Uterus (tissue), 2 donors: ENCODE measurements at regions not wholly inside any gene's neighbourhood (a gene's known extent, or its start where the extent isn't known, plus 50 kb on each side); places are given as distances from the start of the nearest gene placed in this dataset.

Experiments used
- POLR2A ChIP-seq, 2 donors: fragments of 450-650 bp; IDR thresholded peaks; one replicate each; pipeline ENCODE4 v1.6.1; 2016; ENCODE audit warnings: antibody characterized with exemption in 2 of 2, mild to moderate bottlenecking in 1 of 2, moderate library complexity in 1 of 2
- TF ChIP-seq, protein P1 (sequence below), 4 experiments: fragments of 200-600 bp in 2 of 4; fragments of 450-650 bp in 2 of 4; sonication (generic) in 2 of 4; IDR thresholded peaks; one replicate each; pipeline ENCODE4 v1.5.1; 2016 to 2019; ENCODE audit warnings: antibody characterized with exemption in 4 of 4, mild to moderate bottlenecking in 2 of 4, moderate library complexity in 1 of 4

DNA sequence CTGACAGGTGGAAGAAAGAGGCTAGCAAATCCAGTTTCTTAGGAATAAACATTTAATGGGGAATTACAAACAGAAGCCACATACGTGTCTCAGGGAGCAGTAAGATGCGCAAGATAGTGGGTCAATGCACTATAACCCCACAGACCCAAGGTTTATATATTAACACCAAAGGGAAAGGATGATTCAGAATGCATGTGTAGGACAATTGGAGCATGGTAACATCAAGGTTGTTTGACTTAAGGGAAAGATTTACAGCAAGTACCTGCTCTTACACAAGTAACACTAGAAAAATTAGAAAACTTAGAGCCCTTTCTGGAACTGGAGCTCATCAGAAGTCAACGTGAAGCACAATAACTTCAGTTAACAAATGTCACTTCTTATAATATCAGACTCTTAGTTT lies 161.1 kb upstream of the ZWINT start:
- TF ChIP-seq, protein P1, sequence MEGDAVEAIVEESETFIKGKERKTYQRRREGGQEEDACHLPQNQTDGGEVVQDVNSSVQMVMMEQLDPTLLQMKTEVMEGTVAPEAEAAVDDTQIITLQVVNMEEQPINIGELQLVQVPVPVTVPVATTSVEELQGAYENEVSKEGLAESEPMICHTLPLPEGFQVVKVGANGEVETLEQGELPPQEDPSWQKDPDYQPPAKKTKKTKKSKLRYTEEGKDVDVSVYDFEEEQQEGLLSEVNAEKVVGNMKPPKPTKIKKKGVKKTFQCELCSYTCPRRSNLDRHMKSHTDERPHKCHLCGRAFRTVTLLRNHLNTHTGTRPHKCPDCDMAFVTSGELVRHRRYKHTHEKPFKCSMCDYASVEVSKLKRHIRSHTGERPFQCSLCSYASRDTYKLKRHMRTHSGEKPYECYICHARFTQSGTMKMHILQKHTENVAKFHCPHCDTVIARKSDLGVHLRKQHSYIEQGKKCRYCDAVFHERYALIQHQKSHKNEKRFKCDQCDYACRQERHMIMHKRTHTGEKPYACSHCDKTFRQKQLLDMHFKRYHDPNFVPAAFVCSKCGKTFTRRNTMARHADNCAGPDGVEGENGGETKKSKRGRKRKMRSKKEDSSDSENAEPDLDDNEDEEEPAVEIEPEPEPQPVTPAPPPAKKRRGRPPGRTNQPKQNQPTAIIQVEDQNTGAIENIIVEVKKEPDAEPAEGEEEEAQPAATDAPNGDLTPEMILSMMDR (IDR thresholded peaks at IDR 0.05): no peak
- TF ChIP-seq POLR2A (IDR thresholded peaks at IDR 0.05): no peak
